ENCODE measurements at regions not wholly inside any gene's neighbourhood (a gene's known extent, or its start where the extent isn't known, plus 50 kb on each side); places are given as distances from the start of the nearest gene placed in this dataset.

DNA sequence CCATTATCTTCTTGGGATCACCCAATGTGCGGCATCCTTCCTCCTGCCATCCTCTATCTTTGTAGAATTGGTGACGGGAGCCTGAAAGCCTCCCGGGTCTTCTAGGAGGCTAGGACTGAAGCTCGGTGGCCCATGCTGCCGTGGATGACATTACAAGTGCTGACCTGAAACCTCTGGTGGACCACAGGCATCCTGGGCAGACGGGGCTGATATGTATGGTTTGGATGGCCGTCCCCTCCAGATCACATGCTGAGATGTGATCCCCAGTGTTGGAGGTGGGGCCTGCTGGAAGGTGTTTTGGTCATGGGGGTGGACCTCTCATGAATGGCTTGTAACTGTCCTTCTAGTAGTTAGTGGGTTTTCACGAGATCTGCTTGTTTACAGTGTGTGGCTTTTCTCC, 1525.8 kb downstream of the BRD1 start:
- Histone ChIP-seq H3K27ac (ENCODE audit: extremely low read length, insufficient read depth, low read length) (no peak overlapping the region), H3K27me3 (ENCODE audit: control insufficient read depth in 1 of 2, insufficient read depth in 2 of 2, low read length in 2 of 2) (peaks cover 8 to 67% of the 10 kb centered on the region in 2 experiments), H4K20me1 (ENCODE audit: insufficient read depth, low read length) (no peaks in the 10 kb centered on the region), H3K4me2 (ENCODE audit: low read depth, low read length) (no peak overlapping the region), H3K36me3 (replicated peaks in 1 of 2; ENCODE audit: control insufficient read depth in 1 of 2, insufficient read depth in 2 of 2, low read length in 2 of 2) (no peaks in the 10 kb centered on the region), H3K4me1 (ENCODE audit: insufficient read depth, low read length) (no peaks in the 10 kb centered on the region), H3K79me2 (ENCODE audit: insufficient read depth, low read length) (no peaks in the 10 kb centered on the region), H3K9me3 (ENCODE audit: low read length) (no peaks in the 10 kb centered on the region), H3K9ac (ENCODE audit: insufficient read depth, low read depth, low read length) (no peak overlapping the region), H3K4me3 (replicated peaks in 1 of 3; ENCODE audit: insufficient read depth in 1 of 3, low read depth in 2 of 3, low read length in 3 of 3) (no peak overlapping the region), H2AFZ (ENCODE audit: low read length) (no peak overlapping the region)
- TF ChIP-seq SIN3A (IDR thresholded peaks at IDR 0.05; ENCODE audit: borderline replicate concordance, low read depth, low read length) (no peak), CCDC6 (CRISPR knock-in tag; IDR thresholded peaks at IDR 0.05) (no peak), NFAT5 (CRISPR knock-in tag; IDR thresholded peaks at IDR 0.05) (no peak), ZNF17 (CRISPR knock-in tag; IDR thresholded peaks at IDR 0.05) (no peak), CEBPZ (IDR thresholded peaks at IDR 0.05; ENCODE audit: low read length) (no peak), ZSCAN30 (CRISPR knock-in tag; IDR thresholded peaks at IDR 0.05) (no peak)
- TF ChIP-seq, protein P1, sequence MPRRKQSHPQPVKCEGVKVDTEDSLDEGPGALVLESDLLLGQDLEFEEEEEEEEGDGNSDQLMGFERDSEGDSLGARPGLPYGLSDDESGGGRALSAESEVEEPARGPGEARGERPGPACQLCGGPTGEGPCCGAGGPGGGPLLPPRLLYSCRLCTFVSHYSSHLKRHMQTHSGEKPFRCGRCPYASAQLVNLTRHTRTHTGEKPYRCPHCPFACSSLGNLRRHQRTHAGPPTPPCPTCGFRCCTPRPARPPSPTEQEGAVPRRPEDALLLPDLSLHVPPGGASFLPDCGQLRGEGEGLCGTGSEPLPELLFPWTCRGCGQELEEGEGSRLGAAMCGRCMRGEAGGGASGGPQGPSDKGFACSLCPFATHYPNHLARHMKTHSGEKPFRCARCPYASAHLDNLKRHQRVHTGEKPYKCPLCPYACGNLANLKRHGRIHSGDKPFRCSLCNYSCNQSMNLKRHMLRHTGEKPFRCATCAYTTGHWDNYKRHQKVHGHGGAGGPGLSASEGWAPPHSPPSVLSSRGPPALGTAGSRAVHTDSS (CRISPR knock-in tag; conservative IDR thresholded peaks at IDR 0.05), result no peak
- TF ChIP-seq, protein P2, sequence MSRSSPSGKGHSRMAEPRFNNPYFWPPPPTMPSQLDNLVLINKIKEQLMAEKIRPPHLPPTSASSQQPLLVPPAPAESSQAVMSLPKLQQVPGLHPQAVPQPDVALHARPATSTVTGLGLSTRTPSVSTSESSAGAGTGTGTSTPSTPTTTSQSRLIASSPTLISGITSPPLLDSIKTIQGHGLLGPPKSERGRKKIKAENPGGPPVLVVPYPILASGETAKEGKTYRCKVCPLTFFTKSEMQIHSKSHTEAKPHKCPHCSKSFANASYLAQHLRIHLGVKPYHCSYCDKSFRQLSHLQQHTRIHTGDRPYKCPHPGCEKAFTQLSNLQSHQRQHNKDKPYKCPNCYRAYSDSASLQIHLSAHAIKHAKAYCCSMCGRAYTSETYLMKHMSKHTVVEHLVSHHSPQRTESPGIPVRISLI (CRISPR knock-in tag; IDR thresholded peaks at IDR 0.05; ENCODE audit: borderline replicate concordance), result no peak
- TF ChIP-seq, protein P3, sequence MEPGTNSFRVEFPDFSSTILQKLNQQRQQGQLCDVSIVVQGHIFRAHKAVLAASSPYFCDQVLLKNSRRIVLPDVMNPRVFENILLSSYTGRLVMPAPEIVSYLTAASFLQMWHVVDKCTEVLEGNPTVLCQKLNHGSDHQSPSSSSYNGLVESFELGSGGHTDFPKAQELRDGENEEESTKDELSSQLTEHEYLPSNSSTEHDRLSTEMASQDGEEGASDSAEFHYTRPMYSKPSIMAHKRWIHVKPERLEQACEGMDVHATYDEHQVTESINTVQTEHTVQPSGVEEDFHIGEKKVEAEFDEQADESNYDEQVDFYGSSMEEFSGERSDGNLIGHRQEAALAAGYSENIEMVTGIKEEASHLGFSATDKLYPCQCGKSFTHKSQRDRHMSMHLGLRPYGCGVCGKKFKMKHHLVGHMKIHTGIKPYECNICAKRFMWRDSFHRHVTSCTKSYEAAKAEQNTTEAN (CRISPR knock-in tag; conservative IDR thresholded peaks at IDR 0.05), result no peak
- BruUV-seq (replicated peaks), result no TSS peak
- no peak for FAIRE-seq
- intact Hi-C loops (cut with micrococcal nuclease; ENCODE audit: unreplicated experiment), result no loop called here
- POLR2A ChIA-PET, result no interaction called here
- WGBS (ENCODE audit: low lambda C conversion rate), result 0% methylated on average over 2 of the region's 8 CpGs
- in situ Hi-C loops (cut with HindIII; ENCODE audit: extremely low pct_ligation_motif_present, low pct_unique_long_range_greater_than_20kb), result no loop called here
- no peak for DNase-seq (ENCODE audit: low spot score)
- CTCF ChIA-PET (ENCODE audit: low intra/inter-chr PET ratio, low total read pairs), result no interaction called here
- ATAC-seq, result no peak

Data from HepG2 (cell line).